SK-N-SH (cell line): ENCODE measurements at regions not wholly inside any gene's neighbourhood (a gene's known extent, or its start where the extent isn't known, plus 50 kb on each side); places are given as distances from the start of the nearest gene placed in this dataset.

Source experiments
- CTCF ChIA-PET: fragments of 300-600, 350-600 bp; formaldehyde crosslinking; extraction: SDS; loops from one replicate; lab custom pipeline; 2021; lab: Yijun Ruan, JAX
- POLR2A ChIA-PET: fragments of 350-600 bp; sonication (Branson Sonifier 250); formaldehyde crosslinking; extraction: SDS; loops from one replicate; lab custom pipeline; 2020; ENCODE audit warnings: antibody characterized with exemption, inconsistent platforms; lab: Yijun Ruan, JAX
- DNase-seq: peaks from one replicate; pipeline ENCODE4 v3.0.0; 2012
- H2AFZ ChIP-seq: fragments of 200-600 bp; sonication (generic); 2 replicates; pipeline ENCODE4 v1.8.1; 2016; ENCODE audit warnings: antibody characterized with exemption, mild to moderate bottlenecking, low read depth
- H3F3A ChIP-seq: fragments of 200-600 bp; sonication (generic); replicated peaks from 2 replicates; pipeline ENCODE3; 2016; ENCODE audit warnings: antibody characterized with exemption, mild to moderate bottlenecking; ENCODE audit not compliant: insufficient read depth
- H3K27ac ChIP-seq, 2 experiments: fragments of 200-500 bp in 1 of 2; fragments of 200-600 bp in 1 of 2; sonication (Bioruptor generic) in 1 of 2; sonication (generic), shearing (Covaris generic) in 1 of 2; 2 replicates each; pipeline versions ENCODE4 v1.5.1 to v1.6.1; 2014 to 2016; ENCODE audit warnings: low read depth in 2 of 2, inconsistent platforms in 1 of 2, low read length in 1 of 2, mild to moderate bottlenecking in 1 of 2, mixed read lengths in 1 of 2
- H3K27me3 ChIP-seq: fragments of 200-600 bp; sonication (generic), shearing (Covaris generic); 2 replicates; pipeline ENCODE4 v1.6.1; 2016; ENCODE audit warnings: mixed run types; ENCODE audit not compliant: insufficient read depth
- H3K36me3 ChIP-seq, 2 experiments: fragments of 200-500 bp in 1 of 2; fragments of 200-600 bp in 1 of 2; sonication (Bioruptor generic) in 1 of 2; sonication (generic) in 1 of 2; replicated peaks in 1 of 2; 2 replicates each; pipeline versions ENCODE3 to v1.5.1; 2014 to 2016; ENCODE audit warnings: low read length in 1 of 2, mild to moderate bottlenecking in 1 of 2; ENCODE audit not compliant: insufficient read depth in 2 of 2, control insufficient read depth in 1 of 2
- H3K4me1 ChIP-seq, 2 experiments: fragments of 200-500 bp in 1 of 2; fragments of 200-600 bp in 1 of 2; sonication (Bioruptor generic) in 1 of 2; sonication (generic), shearing (Covaris generic) in 1 of 2; 2 replicates each; pipeline versions ENCODE4 v1.5.1 to v1.6.1; 2014 to 2016; ENCODE audit warnings: low read depth in 1 of 2, low read length in 1 of 2, mixed run types in 1 of 2; ENCODE audit not compliant: insufficient read depth in 2 of 2, control insufficient read depth in 1 of 2
- H3K4me2 ChIP-seq: fragments of 200-600 bp; sonication (generic), shearing (Covaris generic); 2 replicates; pipeline ENCODE4 v1.6.1; 2017; ENCODE audit warnings: mixed run types
- H3K4me3 ChIP-seq, 2 experiments: fragments of 200-500 bp in 1 of 2; fragments of 200-600 bp in 1 of 2; sonication (Bioruptor generic) in 1 of 2; sonication (generic), shearing (Covaris generic) in 1 of 2; 2 replicates each; pipeline versions ENCODE4 v1.5.1 to v1.8.1; 2014 to 2016; ENCODE audit warnings: low read depth in 2 of 2, inconsistent platforms in 1 of 2, low read length in 1 of 2, mild to moderate bottlenecking in 1 of 2, mixed read lengths in 1 of 2, moderate library complexity in 1 of 2
- H3K79me2 ChIP-seq: fragments of 200-600 bp; sonication (generic); 2 replicates; pipeline ENCODE4 v1.8.1; 2017; ENCODE audit warnings: mild to moderate bottlenecking; ENCODE audit not compliant: insufficient read depth
- H3K9ac ChIP-seq: fragments of 200-600 bp; sonication (generic); 2 replicates; pipeline ENCODE4 v1.6.1; 2017; ENCODE audit warnings: mixed run types
- H3K9me2 ChIP-seq: fragments of 200-600 bp; sonication (generic); 2 replicates; pipeline ENCODE4 v1.6.1; 2017; ENCODE audit warnings: mixed run types
- H3K9me3 ChIP-seq: fragments of 200-600 bp; sonication (generic); 2 replicates; pipeline ENCODE4 v1.6.1; 2017; ENCODE audit warnings: mixed run types, mild to moderate bottlenecking, moderate library complexity
- H4K20me1 ChIP-seq: fragments of 200-600 bp; sonication (generic); 2 replicates; pipeline ENCODE4 v1.6.1; 2017; ENCODE audit warnings: mild to moderate bottlenecking, mixed run types; ENCODE audit not compliant: insufficient read depth
- FOSL2 ChIP-seq: IDR thresholded peaks from 2 replicates; pipeline ENCODE4 v1.4.0; 2012; ENCODE audit warnings: low read depth, mild to moderate bottlenecking, moderate library complexity, borderline replicate concordance
- FOXM1 ChIP-seq: IDR thresholded peaks from 2 replicates; pipeline ENCODE4 v1.4.0; 2012; ENCODE audit warnings: low read depth, mild to moderate bottlenecking
- GATA2 ChIP-seq: sonication (generic); formaldehyde crosslinking; IDR thresholded peaks from 2 replicates; pipeline ENCODE4 v1.5.0; 2020; ENCODE audit warnings: mild to moderate bottlenecking, missing genetic modification reagents
- JUND ChIP-seq: IDR thresholded peaks from 2 replicates; pipeline ENCODE4 v1.4.0; 2012
- MEF2A ChIP-seq: IDR thresholded peaks from 2 replicates; pipeline ENCODE4 v1.4.0; 2012; ENCODE audit warnings: low read depth, borderline replicate concordance
- NFIC ChIP-seq: IDR thresholded peaks from 2 replicates; pipeline ENCODE4 v1.4.0; 2012; ENCODE audit warnings: borderline replicate concordance
- RCOR1 ChIP-seq: fragments of 150-350 bp; IDR thresholded peaks from 2 replicates; pipeline ENCODE4 v1.6.1; 2017; ENCODE audit warnings: antibody characterized with exemption, low read length
- RFX5 ChIP-seq: IDR thresholded peaks from 2 replicates; pipeline ENCODE4 v1.6.1; 2012; ENCODE audit warnings: mild to moderate bottlenecking, improper control_type of control experiment, low read length
- WGBS: methylation state at CpG from one replicate; pipeline ENCODE4 v1.1.6; 2017; ENCODE audit warnings: low lambda C conversion rate; 5-methylcytosine and 5-hydroxymethylcytosine counted together
- TF ChIP-seq, protein P1 (sequence below): fragments of 150-350 bp; IDR thresholded peaks from 2 replicates; pipeline ENCODE4 v1.6.1; 2016; ENCODE audit warnings: mild to moderate bottlenecking, low read depth, low read length
- TF ChIP-seq, protein P2 (sequence below): IDR thresholded peaks from 2 replicates; pipeline ENCODE4; 2012
- TF ChIP-seq, protein P3 (sequence below): IDR thresholded peaks from 2 replicates; pipeline ENCODE4 v1.6.1; 2012; ENCODE audit warnings: mild to moderate bottlenecking, low read depth, low read length, moderate library complexity

DNA sequence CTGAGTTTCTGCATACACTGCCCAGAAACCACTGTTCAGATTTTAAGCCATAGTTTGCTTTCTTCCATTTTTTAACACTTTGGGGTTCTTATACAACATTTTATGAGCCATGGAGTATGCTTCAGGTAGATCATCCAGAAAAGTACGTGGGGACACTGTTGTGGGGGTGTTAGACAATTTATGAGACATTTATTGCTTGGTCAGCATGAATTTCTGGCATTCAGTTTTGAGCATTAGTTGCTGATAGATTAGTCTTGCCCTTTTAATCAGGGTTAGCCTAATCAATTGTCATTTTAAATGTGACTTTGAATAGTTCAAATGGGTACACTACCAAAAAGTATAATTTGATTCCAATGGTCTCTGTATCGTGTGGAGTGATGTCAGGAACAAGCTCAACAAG, 434.9 kb downstream of the GPM6A start (continued):
- TF ChIP-seq, protein P1, sequence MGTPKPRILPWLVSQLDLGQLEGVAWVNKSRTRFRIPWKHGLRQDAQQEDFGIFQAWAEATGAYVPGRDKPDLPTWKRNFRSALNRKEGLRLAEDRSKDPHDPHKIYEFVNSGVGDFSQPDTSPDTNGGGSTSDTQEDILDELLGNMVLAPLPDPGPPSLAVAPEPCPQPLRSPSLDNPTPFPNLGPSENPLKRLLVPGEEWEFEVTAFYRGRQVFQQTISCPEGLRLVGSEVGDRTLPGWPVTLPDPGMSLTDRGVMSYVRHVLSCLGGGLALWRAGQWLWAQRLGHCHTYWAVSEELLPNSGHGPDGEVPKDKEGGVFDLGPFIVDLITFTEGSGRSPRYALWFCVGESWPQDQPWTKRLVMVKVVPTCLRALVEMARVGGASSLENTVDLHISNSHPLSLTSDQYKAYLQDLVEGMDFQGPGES: no peak
- TF ChIP-seq RFX5: no peak

DNA sequence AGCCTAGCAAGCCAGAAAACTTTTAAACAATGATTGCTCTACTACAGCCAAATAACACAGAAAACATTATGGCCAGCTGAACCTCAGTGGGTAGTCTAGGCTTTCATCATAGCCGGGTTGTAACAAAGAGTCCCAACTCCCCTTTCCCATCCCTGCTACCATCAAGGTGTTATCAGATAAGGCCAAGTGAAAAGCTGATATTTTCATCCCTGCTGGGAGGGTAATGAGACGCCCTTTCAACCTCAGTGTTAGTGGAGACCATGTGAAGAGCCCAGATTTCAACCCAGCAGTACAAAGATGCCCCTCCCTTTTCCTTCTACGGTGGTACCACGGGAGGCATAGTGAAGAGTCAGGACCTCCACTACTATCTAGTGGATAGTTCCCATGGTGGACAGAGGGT, 433.7 kb downstream of the GPM6A start:
- Histone ChIP-seq H3K27me3 (no peaks in the 10 kb centered on the region; the same call in 1 of the 2 replicates), H3F3A (no peaks in the 10 kb centered on the region), H3K4me3 (no peak overlapping the region), H3K9ac (no peak overlapping the region), H3K9me2 (no peaks in the 10 kb centered on the region), H4K20me1 (no peaks in the 10 kb centered on the region), H3K79me2 (no peaks in the 10 kb centered on the region), H3K27ac (no peak overlapping the region), H3K4me2 (no peak overlapping the region), H3K4me1 (no peaks in the 10 kb centered on the region), H3K9me3 (no peaks in the 10 kb centered on the region), H2AFZ (no peak overlapping the region), H3K36me3 (no peaks in the 10 kb centered on the region)
- no peak for DNase-seq
- WGBS: 18% methylated on average over 4 of the region's 4 CpGs
- ChIA-PET CTCF (interaction anchor here (1.1 kb wide), 1 partner anchor 29 kb away, joined by 3 read pairs; no protein-coding TSS in a partner anchor), POLR2A (no interaction called here)
- TF ChIP-seq, protein P2, sequence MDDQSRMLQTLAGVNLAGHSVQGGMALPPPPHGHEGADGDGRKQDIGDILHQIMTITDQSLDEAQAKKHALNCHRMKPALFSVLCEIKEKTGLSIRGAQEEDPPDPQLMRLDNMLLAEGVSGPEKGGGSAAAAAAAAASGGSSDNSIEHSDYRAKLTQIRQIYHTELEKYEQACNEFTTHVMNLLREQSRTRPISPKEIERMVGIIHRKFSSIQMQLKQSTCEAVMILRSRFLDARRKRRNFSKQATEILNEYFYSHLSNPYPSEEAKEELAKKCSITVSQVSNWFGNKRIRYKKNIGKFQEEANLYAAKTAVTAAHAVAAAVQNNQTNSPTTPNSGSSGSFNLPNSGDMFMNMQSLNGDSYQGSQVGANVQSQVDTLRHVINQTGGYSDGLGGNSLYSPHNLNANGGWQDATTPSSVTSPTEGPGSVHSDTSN: no peak
- TF ChIP-seq MEF2A: no peak
- TF ChIP-seq FOSL2: no peak
- TF ChIP-seq, protein P3, sequence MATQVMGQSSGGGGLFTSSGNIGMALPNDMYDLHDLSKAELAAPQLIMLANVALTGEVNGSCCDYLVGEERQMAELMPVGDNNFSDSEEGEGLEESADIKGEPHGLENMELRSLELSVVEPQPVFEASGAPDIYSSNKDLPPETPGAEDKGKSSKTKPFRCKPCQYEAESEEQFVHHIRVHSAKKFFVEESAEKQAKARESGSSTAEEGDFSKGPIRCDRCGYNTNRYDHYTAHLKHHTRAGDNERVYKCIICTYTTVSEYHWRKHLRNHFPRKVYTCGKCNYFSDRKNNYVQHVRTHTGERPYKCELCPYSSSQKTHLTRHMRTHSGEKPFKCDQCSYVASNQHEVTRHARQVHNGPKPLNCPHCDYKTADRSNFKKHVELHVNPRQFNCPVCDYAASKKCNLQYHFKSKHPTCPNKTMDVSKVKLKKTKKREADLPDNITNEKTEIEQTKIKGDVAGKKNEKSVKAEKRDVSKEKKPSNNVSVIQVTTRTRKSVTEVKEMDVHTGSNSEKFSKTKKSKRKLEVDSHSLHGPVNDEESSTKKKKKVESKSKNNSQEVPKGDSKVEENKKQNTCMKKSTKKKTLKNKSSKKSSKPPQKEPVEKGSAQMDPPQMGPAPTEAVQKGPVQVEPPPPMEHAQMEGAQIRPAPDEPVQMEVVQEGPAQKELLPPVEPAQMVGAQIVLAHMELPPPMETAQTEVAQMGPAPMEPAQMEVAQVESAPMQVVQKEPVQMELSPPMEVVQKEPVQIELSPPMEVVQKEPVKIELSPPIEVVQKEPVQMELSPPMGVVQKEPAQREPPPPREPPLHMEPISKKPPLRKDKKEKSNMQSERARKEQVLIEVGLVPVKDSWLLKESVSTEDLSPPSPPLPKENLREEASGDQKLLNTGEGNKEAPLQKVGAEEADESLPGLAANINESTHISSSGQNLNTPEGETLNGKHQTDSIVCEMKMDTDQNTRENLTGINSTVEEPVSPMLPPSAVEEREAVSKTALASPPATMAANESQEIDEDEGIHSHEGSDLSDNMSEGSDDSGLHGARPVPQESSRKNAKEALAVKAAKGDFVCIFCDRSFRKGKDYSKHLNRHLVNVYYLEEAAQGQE: no peak
- no peak for TF ChIP-seq GATA2
- no peak for TF ChIP-seq FOXM1
- TF ChIP-seq JUND: no peak
- no peak for TF ChIP-seq NFIC
- TF ChIP-seq RCOR1: no peak
